Colonic mucosa (tissue), 4 donors: ENCODE measurements at regions not wholly inside any gene's neighbourhood (a gene's known extent, or its start where the extent isn't known, plus 50 kb on each side); places are given as distances from the start of the nearest gene placed in this dataset.

Source experiments
- DNase-seq: peaks from one replicate; pipeline ENCODE4 v3.0.0-alpha.2; 2020
- H3K27ac ChIP-seq: fragments of 200-600 bp; one replicate; pipeline ENCODE4 v1.8.0; 2021
- H3K27me3 ChIP-seq: fragments of 200-600 bp; one replicate; pipeline ENCODE4 v1.8.0; 2021
- H3K36me3 ChIP-seq: fragments of 200-600 bp; one replicate; pipeline ENCODE4 v1.8.0; 2021
- H3K4me1 ChIP-seq: fragments of 200-600 bp; one replicate; pipeline ENCODE4 v1.8.0; 2021; ENCODE audit warnings: mild to moderate bottlenecking
- H3K4me3 ChIP-seq: fragments of 200-600 bp; one replicate; pipeline ENCODE4 v1.8.0; 2021
- H3K9ac ChIP-seq, 2 donors: one replicate each; pipeline ENCODE4 v1.7.0; 2013; ENCODE audit warnings: control low read depth in 2 of 2, low read depth in 2 of 2, low read length in 2 of 2
- H3K9me3 ChIP-seq: fragments of 200-600 bp; one replicate; pipeline ENCODE4 v1.8.0; 2021
- intact Hi-C: fragments of 100-400 bp; cut with DNase I; formaldehyde crosslinking; loops from one replicate; pipeline ENCODE4 v1.14.1; 2022
- TF ChIP-seq, protein P1 (sequence below): fragments of 200-600 bp; IDR thresholded peaks from one replicate; pipeline ENCODE4 v1.8.0; 2022; ENCODE audit warnings: antibody characterized with exemption, mild to moderate bottlenecking
- donor health status: healthy.
- donor health status: DM: no; HTN: no; CAD: no.
- donor health status: DM: no; HTN: no; CAD: no.

DNA sequence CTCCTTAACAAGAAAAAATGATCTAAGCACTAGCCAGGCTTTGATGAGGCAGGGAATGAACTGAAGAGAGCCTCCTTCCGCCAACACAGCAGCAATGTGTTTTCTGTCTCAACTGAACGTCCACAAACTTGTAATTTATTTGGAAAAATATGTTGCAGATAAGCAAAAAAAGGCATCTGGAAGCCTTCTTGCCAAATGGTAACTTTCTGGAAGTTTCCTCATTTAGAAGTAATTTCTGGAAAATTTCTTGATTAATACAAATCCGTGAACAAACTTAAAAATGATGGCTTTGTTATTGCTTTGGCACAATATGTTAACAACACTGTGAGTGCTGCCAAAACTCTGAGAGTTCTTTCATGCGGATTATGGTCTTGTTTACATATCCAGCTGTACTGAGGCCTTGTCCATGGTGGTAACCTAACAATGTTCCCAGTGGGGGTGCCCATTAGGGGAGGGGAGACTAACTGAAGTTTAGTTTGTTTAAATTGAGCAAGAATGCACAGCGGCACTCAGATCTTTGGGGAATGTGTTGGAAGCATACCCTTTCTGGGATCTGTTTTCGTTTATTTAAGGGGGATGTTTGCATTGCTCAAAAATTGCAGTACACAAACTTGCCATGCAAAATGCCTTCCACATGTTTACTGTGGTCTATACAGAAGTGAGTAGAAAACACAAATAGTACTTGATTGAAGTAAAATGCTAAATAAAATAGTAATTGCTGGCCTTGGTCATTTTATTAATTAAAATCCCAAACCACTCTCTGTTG, 334.7 kb downstream of the NR2F1-AS1 start:
- TF ChIP-seq, protein P1, sequence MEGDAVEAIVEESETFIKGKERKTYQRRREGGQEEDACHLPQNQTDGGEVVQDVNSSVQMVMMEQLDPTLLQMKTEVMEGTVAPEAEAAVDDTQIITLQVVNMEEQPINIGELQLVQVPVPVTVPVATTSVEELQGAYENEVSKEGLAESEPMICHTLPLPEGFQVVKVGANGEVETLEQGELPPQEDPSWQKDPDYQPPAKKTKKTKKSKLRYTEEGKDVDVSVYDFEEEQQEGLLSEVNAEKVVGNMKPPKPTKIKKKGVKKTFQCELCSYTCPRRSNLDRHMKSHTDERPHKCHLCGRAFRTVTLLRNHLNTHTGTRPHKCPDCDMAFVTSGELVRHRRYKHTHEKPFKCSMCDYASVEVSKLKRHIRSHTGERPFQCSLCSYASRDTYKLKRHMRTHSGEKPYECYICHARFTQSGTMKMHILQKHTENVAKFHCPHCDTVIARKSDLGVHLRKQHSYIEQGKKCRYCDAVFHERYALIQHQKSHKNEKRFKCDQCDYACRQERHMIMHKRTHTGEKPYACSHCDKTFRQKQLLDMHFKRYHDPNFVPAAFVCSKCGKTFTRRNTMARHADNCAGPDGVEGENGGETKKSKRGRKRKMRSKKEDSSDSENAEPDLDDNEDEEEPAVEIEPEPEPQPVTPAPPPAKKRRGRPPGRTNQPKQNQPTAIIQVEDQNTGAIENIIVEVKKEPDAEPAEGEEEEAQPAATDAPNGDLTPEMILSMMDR, result no peak
- Histone ChIP-seq H3K9ac (no peak overlapping the region), H3K27ac (no peak overlapping the region), H3K27me3 (no peaks in the 10 kb centered on the region), H3K4me1 (no peaks in the 10 kb centered on the region), H3K4me3 (no peak overlapping the region), H3K9me3 (no peaks in the 10 kb centered on the region), H3K36me3 (no peaks in the 10 kb centered on the region)
- intact Hi-C loops, result no loop called here
- DNase-seq, result peak; percentile 19

DNA sequence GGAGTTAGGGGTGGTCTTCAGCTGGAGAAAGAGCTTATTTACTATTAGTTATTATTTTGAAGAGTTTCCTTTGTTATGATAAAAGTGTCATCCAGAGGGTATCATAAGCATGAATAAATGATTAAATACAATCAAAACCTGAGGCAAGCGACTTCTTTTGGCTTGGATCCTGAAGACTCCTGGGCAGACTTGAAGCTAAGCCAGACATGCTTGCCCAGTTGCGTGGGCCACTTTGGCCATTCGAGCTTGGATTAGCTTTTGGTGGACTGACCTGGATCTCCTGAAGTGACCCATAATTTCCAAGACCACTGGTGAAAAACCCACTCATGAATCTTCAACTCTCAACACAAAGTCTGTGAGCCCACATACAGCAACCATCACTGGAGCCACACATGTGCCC, 335.8 kb downstream of the NR2F1-AS1 start:
- DNase-seq, result no peak
- Histone ChIP-seq H3K27me3 (no peaks in the 10 kb centered on the region), H3K27ac (no peak overlapping the region), H3K9me3 (no peaks in the 10 kb centered on the region), H3K9ac (no peak overlapping the region), H3K36me3 (no peaks in the 10 kb centered on the region), H3K4me1 (no peaks in the 10 kb centered on the region), H3K4me3 (no peak overlapping the region)
- TF ChIP-seq, protein P1, result no peak
- intact Hi-C loops, result no loop called here

DNA sequence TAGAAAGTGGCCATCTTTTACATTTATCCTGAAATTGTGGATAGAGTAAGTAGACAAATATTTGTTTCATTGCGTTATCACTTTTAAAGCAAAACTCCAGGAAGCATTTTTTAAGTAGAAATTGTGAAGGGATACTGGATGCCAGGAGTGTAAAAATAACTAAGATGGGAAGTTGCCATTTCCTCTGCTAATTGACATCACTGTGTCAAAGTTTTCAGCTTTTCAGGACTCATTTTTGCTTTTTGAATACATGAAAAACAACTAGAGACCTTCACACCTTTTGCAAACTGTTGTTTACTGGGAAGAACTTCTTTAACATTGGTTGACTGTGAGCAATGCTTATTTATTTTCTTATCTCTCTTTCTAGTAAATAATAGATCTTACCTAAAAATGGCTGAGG, 337.5 kb downstream of the NR2F1-AS1 start:
- no peak overlapping the region for H3K9ac ChIP-seq
- no peaks in the 10 kb centered on the region for H3K9me3 ChIP-seq
- DNase-seq, result no peak
- no peaks in the 10 kb centered on the region for H3K36me3 ChIP-seq
- H3K4me1 ChIP-seq, result no peaks in the 10 kb centered on the region
- intact Hi-C loops, result no loop called here
- TF ChIP-seq, protein P1, result no peak
- no peak overlapping the region for H3K27ac ChIP-seq
- H3K27me3 ChIP-seq, result no peaks in the 10 kb centered on the region
- no peak overlapping the region for H3K4me3 ChIP-seq

DNA sequence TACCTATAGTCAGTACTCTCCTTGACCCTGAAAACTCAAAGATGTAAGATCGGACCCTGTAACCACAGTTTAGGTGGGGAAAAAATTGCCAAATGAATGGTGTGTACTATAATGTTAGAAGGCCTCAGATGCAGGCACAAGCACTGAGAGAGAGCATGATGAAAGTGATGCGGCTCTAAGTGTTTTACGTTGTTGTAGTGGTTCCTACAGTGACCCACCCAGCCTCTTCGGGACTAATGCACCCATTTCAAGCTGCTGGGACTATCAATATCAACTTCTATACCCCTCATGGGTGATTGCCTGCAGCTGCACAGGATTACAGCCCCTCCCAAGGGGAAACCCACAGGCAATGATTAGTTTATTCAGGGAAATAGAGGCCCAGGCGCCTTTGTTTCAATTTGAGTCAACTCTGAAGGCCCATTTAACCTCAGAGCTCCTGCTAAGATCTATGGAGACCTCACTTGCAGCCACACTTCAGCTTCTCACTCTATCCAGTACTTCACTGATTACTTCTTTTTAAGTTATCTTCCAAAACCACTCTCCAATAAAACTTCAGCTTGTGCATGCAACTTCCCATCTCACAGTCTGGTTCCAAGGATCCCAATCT, 340.7 kb downstream of the NR2F1-AS1 start:
- Histone ChIP-seq H3K9me3 (no peaks in the 10 kb centered on the region), H3K4me1 (no peaks in the 10 kb centered on the region), H3K9ac (no peak overlapping the region), H3K27ac (no peak overlapping the region), H3K36me3 (no peaks in the 10 kb centered on the region), H3K27me3 (no peaks in the 10 kb centered on the region), H3K4me3 (no peak overlapping the region)
- no peak for DNase-seq
- intact Hi-C loops, result no loop called here
- TF ChIP-seq, protein P1, result no peak

DNA sequence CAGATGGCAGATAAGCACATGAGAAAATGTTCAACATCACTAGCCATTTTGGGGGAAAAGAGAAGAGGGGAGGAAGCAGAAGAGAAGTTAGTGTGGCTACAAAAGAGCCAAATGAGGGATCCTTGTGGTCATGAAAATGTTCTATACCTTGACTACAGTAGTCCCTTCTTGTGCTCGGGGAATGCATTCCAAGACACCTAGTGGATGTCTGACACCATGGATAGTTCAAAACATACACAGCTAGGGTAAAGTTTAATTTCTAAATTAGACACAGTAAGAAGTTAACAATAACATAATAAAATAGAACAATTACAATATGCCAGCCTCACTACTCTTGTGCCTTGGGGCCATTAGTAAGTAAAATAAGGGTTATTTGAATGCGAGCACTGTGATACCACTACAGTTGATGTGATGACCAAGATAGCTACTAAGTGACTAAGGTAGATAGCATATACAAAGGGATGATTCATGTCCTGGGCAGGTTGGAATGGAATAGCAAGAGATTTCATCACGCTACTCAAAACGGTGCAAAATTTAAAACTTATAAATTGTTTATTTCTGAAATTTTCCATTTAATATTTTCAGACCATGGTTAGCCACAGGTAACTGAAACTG, 344.1 kb downstream of the NR2F1-AS1 start:
- H3K27me3 ChIP-seq, result no peaks in the 10 kb centered on the region
- intact Hi-C loops, result no loop called here
- H3K27ac ChIP-seq, result no peak overlapping the region
- TF ChIP-seq, protein P1, result no peak
- no peak overlapping the region for H3K9ac ChIP-seq
- no peaks in the 10 kb centered on the region for H3K9me3 ChIP-seq
- no peak for DNase-seq
- no peaks in the 10 kb centered on the region for H3K4me1 ChIP-seq
- no peaks in the 10 kb centered on the region for H3K36me3 ChIP-seq
- no peak overlapping the region for H3K4me3 ChIP-seq
